Thyroid gland (tissue), 4 donors: ENCODE measurements at regions not wholly inside any gene's neighbourhood (a gene's known extent, or its start where the extent isn't known, plus 50 kb on each side); places are given as distances from the start of the nearest gene placed in this dataset.

ENCODE experiments used
- CTCF ChIP-seq, 6 experiments: fragments of 200-600 bp in 3 of 6; fragments of 450-650 bp in 3 of 6; sonication (generic) in 3 of 6; IDR thresholded peaks; one replicate each; pipeline ENCODE4 v1.5.1; 2016 to 2019; ENCODE audit warnings: antibody characterized with exemption in 6 of 6, mild to moderate bottlenecking in 2 of 6, inconsistent platforms in 1 of 6, moderate library complexity in 1 of 6
- POLR2A ChIP-seq, 2 donors: fragments of 450-650 bp; IDR thresholded peaks; one replicate each; pipeline ENCODE4 v1.6.1; 2017; ENCODE audit warnings: antibody characterized with exemption in 2 of 2, mild to moderate bottlenecking in 2 of 2, moderate library complexity in 1 of 2

DNA sequence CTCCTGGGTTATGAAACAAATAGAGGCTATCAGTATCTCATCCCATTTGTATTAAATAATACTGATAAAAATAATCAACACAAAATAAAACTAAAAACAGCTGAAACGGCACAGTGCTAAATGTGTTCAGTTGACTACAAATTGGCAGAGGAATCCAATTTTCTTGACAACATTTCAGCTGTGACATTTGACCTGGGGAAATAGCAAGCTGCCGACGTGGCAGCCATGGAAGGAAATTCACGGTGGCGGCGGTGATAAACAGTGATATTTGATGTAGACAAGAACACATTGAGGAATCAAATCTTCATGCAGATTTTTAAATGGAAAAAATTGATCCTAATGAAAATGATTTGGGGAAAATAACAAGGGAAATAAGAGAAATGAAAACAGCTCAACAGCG lies 159.1 kb upstream of the RTL1 start:
- TF ChIP-seq CTCF (IDR thresholded peaks at IDR 0.05) (no peak), POLR2A (IDR thresholded peaks at IDR 0.05) (no peak)
